Motor neuron (in vitro differentiated cells): ENCODE measurements at regions not wholly inside any gene's neighbourhood (a gene's known extent, or its start where the extent isn't known, plus 50 kb on each side); places are given as distances from the start of the nearest gene placed in this dataset.
"Not testable (repeated sequence)": the region's sequence is repeated elsewhere in the genome, so short reads cannot be mapped to it uniquely, and the experiment has no call there.

Experiments
- ATAC-seq, 8 experiments: fragments of 200-7000 bp; cut with Tn5 transposase; replicated peaks in 6 of 8; 2 replicates each; pipeline ENCODE4 v1.8.0; 2021; ENCODE audit warnings: mild to moderate bottlenecking in 8 of 8, moderate library complexity in 8 of 8
- H3K27ac ChIP-seq, 2 donors: fragments of 250-450 bp; sonication (Bioruptor Pico); 2 replicates each; pipeline ENCODE4 v1.9.0; 2021; ENCODE audit warnings: antibody characterized with exemption in 2 of 2, mild to moderate bottlenecking in 2 of 2, moderate library complexity in 1 of 2
- H3K4me1 ChIP-seq, 2 donors: fragments of 250-450 bp; sonication (Bioruptor Pico); replicated peaks in 1 of 2; 2 replicates each; pipeline ENCODE4 v1.6.1; 2021; ENCODE audit warnings: antibody characterized with exemption in 2 of 2, mild to moderate bottlenecking in 2 of 2, moderate library complexity in 1 of 2
- H3K4me3 ChIP-seq, 5 donors: fragments of 250-450 bp; sonication (Bioruptor Pico); 2 replicates each; pipeline ENCODE4 v1.9.0; 2021; ENCODE audit warnings: antibody characterized with exemption in 5 of 5, mild to moderate bottlenecking in 5 of 5, moderate library complexity in 4 of 5
- WGBS, 10 experiments: fragments of 450-650 bp; shearing (Covaris generic); methylation state at CpG; one replicate each; pipeline ENCODE4 v1.0.0; 2022; 5-methylcytosine and 5-hydroxymethylcytosine counted together
- in situ Hi-C, 9 experiments: fragments of 400-800 bp; cut with MboI; loops; one replicate each; pipeline ENCODE4 v1.15.0; 2021; ENCODE audit warnings: low sequenced_read_pairs in 9 of 9, low pct_unique_long_range_greater_than_20kb in 2 of 9; ENCODE audit not compliant: unreplicated experiment in 9 of 9

DNA sequence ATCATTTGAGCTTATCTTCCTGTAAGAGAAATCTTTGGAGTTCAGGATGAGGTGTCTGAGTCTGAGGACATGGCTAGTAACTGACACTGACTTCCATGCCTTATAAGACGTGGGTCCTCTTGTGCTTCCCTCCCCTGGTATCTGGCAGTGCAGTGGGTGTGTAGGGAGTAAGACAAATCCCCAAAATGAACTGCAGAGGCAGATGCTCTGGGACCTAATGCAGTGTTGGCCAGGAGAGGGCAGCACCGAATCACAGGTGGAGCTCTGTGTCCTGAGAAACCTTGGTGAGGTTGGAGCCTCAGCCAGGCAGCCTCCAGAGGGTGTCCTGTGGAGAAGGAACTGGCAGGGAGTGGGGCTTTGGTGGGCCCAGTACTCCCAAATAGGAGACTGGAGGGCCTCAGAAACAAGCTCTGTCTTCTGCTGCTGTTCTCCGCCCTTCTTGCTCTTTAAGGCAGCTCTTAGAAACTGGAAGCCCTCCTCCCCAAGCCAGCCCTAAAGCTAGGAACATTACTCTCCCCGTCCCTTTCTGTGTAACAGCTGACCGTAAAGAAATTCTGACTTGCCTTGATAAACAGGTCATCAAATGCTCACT lies 196.8 kb downstream of the CCNG2 start:
- in situ Hi-C loops = loop anchor here in 1 of 9 experiments (25.0 kb wide), 1 partner anchor 117 kb away; no protein-coding TSS in a partner anchor

DNA sequence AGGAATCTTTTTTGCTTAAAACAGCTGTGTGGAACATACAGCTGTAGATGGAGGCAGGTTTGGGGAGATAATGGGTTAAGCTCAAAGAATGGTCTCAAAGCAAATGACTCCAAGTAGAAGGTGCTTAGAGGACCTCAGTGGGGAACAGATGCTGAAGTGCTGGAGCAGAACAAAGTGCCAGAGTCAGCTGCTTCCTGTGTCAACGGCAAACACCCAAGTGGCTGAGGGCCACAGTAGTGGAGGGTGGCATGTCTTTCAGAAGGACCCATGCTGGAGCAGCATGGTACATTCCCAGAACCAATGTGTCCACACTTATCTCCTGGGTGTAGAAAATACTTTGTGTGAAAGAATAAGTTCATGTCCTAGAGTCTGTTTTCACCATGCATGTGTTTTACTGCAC lies 197.5 kb downstream of the CCNG2 start:
- WGBS, 10 experiments = 80 to 100% methylated on average over 1 of the region's 1 CpG; no CpG with 5 or more reads in 8 of the 10 experiments
- in situ Hi-C loops = loop anchor here in 1 of 9 experiments (25.0 kb wide), 1 partner anchor 117 kb away; no protein-coding TSS in a partner anchor
- no peak for ATAC-seq
- H3K27ac ChIP-seq = no peak overlapping the region
- H3K4me3 ChIP-seq = no peak overlapping the region
- H3K4me1 ChIP-seq = no peaks in the 10 kb centered on the region

More for the DNA sequence above, 196.8 kb downstream of the CCNG2 start:
- not testable (repeated sequence) for H3K4me3 ChIP-seq, H3K4me1 ChIP-seq, H3K27ac ChIP-seq
- whole genome bisulfite sequencing, 10 experiments = no CpG with 5 or more reads among the region's 5 CpGs
- ATAC-seq = peak in 3 of 8 experiments; percentile 75 to 96 (median 83)

DNA sequence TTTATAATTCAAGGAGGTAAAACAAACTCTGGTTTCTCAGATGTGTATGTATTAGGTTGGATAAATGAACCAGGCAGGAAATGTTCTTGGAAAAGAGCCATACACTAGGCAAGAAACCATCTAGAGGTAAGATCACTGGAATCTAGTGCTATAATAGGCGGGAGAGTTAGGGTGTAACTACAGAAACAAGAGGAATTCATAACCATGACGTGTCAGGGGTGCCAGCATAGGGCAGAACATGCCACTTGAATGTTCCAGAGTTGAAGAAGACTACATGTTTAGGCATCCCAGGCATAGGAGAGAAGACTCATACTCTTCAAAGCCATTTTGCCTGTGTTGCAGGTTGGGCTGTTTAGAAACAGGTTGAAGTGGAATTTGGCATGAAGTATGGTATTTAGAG lies 198.7 kb downstream of the CCNG2 start:
- peak in 1 of 8 experiments; percentile 26 for ATAC-seq
- 0 to 100% (median 63%) methylated on average over 1 to 2 of the region's 2 CpGs; no CpG with 5 or more reads in 3 of the 10 experiments for WGBS, 10 experiments
- in situ Hi-C loops = loop anchor here in 2 of 9 experiments (5.0 to 25.0 kb wide), 2 partner anchors 113 to 118 kb away; no protein-coding TSS in a partner anchor
- H3K27ac ChIP-seq = no peak overlapping the region
- no peak overlapping the region for H3K4me3 ChIP-seq
- H3K4me1 ChIP-seq = no peaks in the 10 kb centered on the region

- no peak overlapping the region for H3K27ac ChIP-seq
- 0 to 100% (median 80%) methylated on average over 1 of the region's 2 CpGs; no CpG with 5 or more reads in 5 of the 10 experiments for WGBS, 10 experiments
- H3K4me3 ChIP-seq = no peak overlapping the region
- no peaks in the 10 kb centered on the region for H3K4me1 ChIP-seq
- peak in 7 of 8 experiments; percentile 46 to 83 (median 72) for ATAC-seq
- in situ Hi-C loops = loop anchor here in 2 of 9 experiments (5.0 to 25.0 kb wide), 2 partner anchors 116 to 121 kb away; no protein-coding TSS in a partner anchor
Measured at GRCh38 chr4:77358315-77358928, 201.4 kb downstream of the CCNG2 start.

GRCh38 chr4:77360451-77360850 lies 203.4 kb downstream of the CCNG2 start:
- H3K4me1 ChIP-seq = no peaks in the 10 kb centered on the region
- no peak overlapping the region for H3K27ac ChIP-seq
- ATAC-seq = no peak
- no peak overlapping the region for H3K4me3 ChIP-seq
- in situ Hi-C loops = loop anchor here in 1 of 9 experiments (25.0 kb wide), 1 partner anchor 123 kb away; no protein-coding TSS in a partner anchor
- WGBS, 10 experiments = 14 to 90% (median 77%) methylated on average over 1 to 4 of the region's 4 CpGs; no CpG with 5 or more reads in 2 of the 10 experiments

GRCh38 chr4:77366876-77367275 lies 209.9 kb downstream of the CCNG2 start:
- in situ Hi-C loops = loop anchor here in 1 of 9 experiments (25.0 kb wide), 1 partner anchor 130 kb away; no protein-coding TSS in a partner anchor
- not testable (repeated sequence) for H3K4me1 ChIP-seq, H3K4me3 ChIP-seq, H3K27ac ChIP-seq
- WGBS, 10 experiments = no CpG with 5 or more reads among the region's 4 CpGs
- peak in 4 of 8 experiments; percentile 36 to 98 (median 97) for ATAC-seq

DNA sequence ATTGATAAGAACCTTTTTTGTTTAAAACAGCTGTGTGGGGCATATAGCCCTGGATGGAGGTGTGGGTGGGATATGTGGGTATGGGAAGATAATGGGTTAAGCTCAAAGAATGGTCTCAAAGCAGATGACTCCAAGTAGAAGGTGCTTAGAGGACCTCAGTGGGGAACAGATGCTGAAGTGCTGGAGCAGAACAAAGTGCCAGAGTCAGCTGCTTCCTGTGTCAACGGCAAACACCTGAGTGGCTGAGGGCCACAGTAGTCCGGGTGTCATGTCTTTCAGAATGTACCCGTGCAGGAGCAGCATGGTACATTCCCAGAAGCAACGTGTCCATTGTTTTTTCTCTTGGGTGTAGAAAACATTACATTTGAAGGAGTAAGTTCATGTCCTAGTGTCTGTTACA lies 210.6 kb downstream of the CCNG2 start:
- Histone ChIP-seq H3K4me3 (no peak overlapping the region), H3K27ac (no peak overlapping the region), H3K4me1 (no peaks in the 10 kb centered on the region)
- in situ Hi-C loops = loop anchor here in 1 of 9 experiments (25.0 kb wide), 1 partner anchor 130 kb away; no protein-coding TSS in a partner anchor
- no peak for ATAC-seq
- 4 to 80% (median 20%) methylated on average over 2 to 4 of the region's 4 CpGs; no CpG with 5 or more reads in 5 of the 10 experiments for WGBS, 10 experiments

GRCh38 chr4:77372375-77372774 lies 215.4 kb downstream of the CCNG2 start:
- Histone ChIP-seq H3K4me3 (no peak overlapping the region), H3K4me1 (no peaks in the 10 kb centered on the region), H3K27ac (no peak overlapping the region)
- in situ Hi-C loops = loop anchor here in 1 of 9 experiments (25.0 kb wide), 1 partner anchor 135 kb away; no protein-coding TSS in a partner anchor
- ATAC-seq = no peak
- 0 to 80% (median 56%) methylated on average over 1 to 2 of the region's 3 CpGs; no CpG with 5 or more reads in 2 of the 10 experiments for WGBS, 10 experiments

DNA sequence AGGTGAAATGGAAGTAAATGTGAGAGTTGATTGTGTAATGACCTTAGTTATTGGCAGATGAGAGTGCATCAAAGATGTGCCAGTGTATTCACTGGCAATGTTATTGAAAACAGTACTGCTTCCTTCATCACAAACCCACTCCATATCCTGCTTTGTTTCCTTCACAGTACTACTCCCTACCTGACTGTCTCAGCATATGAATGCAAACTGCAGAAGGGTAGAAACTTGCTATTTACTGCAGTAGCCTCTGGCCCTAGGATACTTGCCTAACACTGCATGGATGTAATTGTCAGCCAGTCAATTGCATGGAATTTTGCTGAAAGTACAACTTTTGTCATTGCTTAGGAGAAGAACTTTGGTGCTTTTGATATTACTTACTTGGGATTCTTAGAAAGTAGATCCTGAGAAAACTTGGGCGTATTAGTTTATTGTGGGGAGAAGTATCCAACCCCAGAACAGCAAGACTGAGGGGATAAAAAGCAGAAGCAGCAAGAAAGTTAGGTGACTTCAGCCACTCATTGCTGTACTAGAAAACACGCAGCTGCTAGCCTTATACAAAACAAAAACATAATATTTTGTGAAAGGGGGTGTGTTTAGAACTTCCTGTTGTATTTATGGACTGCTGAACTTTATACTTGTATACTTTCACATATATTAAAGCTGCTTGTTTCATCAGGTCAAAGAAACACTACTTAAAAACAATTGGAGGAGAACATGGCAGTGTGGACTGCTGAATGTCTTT lies 219.0 kb downstream of the CCNG2 start:
- ATAC-seq = no peak
- Histone ChIP-seq H3K27ac (no peak overlapping the region), H3K4me1 (no peaks in the 10 kb centered on the region), H3K4me3 (no peak overlapping the region)
- 0 to 100% (median 57%) methylated on average over 1 to 2 of the region's 2 CpGs; no CpG with 5 or more reads in 2 of the 10 experiments for WGBS, 10 experiments
- in situ Hi-C loops = loop anchor here in 4 of 9 experiments (25.0 kb wide), 1 partner anchor 236 kb away; the partner anchor contains the start of gene CXCL13 (in 4 of the 4)

DNA sequence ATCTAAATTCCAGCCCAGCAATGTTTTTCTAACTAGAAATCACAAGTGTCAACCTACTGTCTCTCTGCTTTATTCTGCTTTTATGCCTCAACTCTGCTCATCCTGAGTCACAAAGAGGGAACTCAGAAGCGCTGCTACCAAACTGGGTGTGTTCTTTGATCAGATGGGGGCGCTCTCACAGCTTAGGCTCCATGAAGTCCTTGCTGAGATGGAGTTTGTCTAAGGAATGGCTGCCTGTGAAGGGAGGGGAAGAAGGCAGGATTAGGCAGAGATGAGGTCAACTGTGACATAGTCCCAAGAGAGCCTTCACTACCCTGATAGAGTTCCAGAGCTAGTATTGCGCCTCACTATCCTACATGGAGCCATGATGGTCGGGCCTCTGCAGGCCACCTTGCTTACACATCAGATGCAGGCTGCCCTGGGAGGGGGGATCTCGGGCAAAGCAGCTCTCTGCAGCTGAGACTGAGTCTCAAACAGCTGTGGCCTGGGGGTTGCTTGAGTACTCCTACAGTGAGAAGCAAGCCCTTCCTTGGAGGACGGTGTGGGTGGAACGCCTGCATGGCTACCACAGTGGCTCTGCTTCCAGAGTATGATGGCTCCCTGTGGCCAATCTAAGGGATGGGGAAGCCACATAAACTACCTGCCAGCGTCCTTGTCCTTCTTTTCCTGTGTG lies 219.9 kb downstream of the CCNG2 start:
- Histone ChIP-seq H3K4me1 (no peaks in the 10 kb centered on the region), H3K27ac (no peak overlapping the region), H3K4me3 (no peak overlapping the region)
- ATAC-seq = no peak
- in situ Hi-C loops = loop anchor here in 4 of 9 experiments (25.0 kb wide), 1 partner anchor 235 kb away; the partner anchor contains the start of gene CXCL13 (in 4 of the 4)
- WGBS, 10 experiments = 0 to 78% (median 69%) methylated on average over 1 to 5 of the region's 8 CpGs; no CpG with 5 or more reads in 4 of the 10 experiments

GRCh38 chr4:77384094-77384493 lies 221.5 kb upstream of the CXCL13 start:
- ATAC-seq = no peak
- no peaks in the 10 kb centered on the region for H3K4me1 ChIP-seq
- no peak overlapping the region for H3K4me3 ChIP-seq
- H3K27ac ChIP-seq = no peak overlapping the region
- in situ Hi-C loops = loop anchor here in 6 of 9 experiments (10.0 to 25.0 kb wide), 3 partner anchors 51 to 228 kb away; partner anchors contain the start of gene CXCL13 (in 5 of the 6)
